ENCODE measurements at regions not wholly inside any gene's neighbourhood (a gene's known extent, or its start where the extent isn't known, plus 50 kb on each side); places are given as distances from the start of the nearest gene placed in this dataset.

GRCh38 chr13:89554801-89555200 is 1792.7 kb upstream of the MIR17HG start:
- Histone ChIP-seq H3K27me3 (no peaks in the 10 kb centered on the region), H3K36me3 (no peaks in the 10 kb centered on the region), H3K4me3 (no peak overlapping the region), H3K9me3 (peaks cover 0 to 1% (median 0%) of the 10 kb centered on the region in 4 donors), H3K27ac (no peak overlapping the region), H3K4me1 (no peaks in the 10 kb centered on the region)
- ATAC-seq: no peak
- no peak for DNase-seq
- intact Hi-C loops (cut with DNase I): no loop called here
- TF ChIP-seq CTCF (IDR thresholded peaks at IDR 0.05): no peak
- no peak for FAIRE-seq
- WGBS, 2 donors: 22 to 23% methylated on average over 1 of the region's 1 CpG

- H3K36me3 ChIP-seq: no peaks in the 10 kb centered on the region
- FAIRE-seq (no peak), DNase-seq (no peak), ATAC-seq (no peak)
- H3K27ac ChIP-seq: no peak overlapping the region
- intact Hi-C loops (cut with DNase I): no loop called here
- H3K27me3 ChIP-seq: no peaks in the 10 kb centered on the region
- TF ChIP-seq CTCF (IDR thresholded peaks at IDR 0.05): no peak
- WGBS, 2 donors: 77 to 83% methylated on average over 1 of the region's 1 CpG
- H3K4me1 ChIP-seq: no peaks in the 10 kb centered on the region
- H3K9me3 ChIP-seq: no peaks in the 10 kb centered on the region
- no peak overlapping the region for H3K4me3 ChIP-seq
Measured at GRCh38 chr13:89565476-89566100, 1781.9 kb upstream of the MIR17HG start.

GRCh38 chr13:89567025-89567424 is 1780.5 kb upstream of the MIR17HG start:
- FAIRE-seq (no peak), ATAC-seq (no peak), DNase-seq (no peak)
- Histone ChIP-seq H3K9me3 (no peaks in the 10 kb centered on the region), H3K36me3 (no peaks in the 10 kb centered on the region), H3K27me3 (no peaks in the 10 kb centered on the region), H3K27ac (no peak overlapping the region), H3K4me1 (no peaks in the 10 kb centered on the region), H3K4me3 (no peak overlapping the region)
- intact Hi-C loops (cut with DNase I): no loop called here
- no peak for TF ChIP-seq CTCF (IDR thresholded peaks at IDR 0.05)
- 91 to 97% methylated on average over 4 of the region's 4 CpGs for WGBS, 2 donors

GRCh38 chr13:89568276-89568675 is 1779.2 kb upstream of the MIR17HG start:
- H3K4me1 ChIP-seq: no peaks in the 10 kb centered on the region
- WGBS, 2 donors: 63 to 65% methylated on average over 2 of the region's 2 CpGs
- TF ChIP-seq CTCF (IDR thresholded peaks at IDR 0.05): no peak
- no peak for ATAC-seq
- H3K36me3 ChIP-seq: no peaks in the 10 kb centered on the region
- no peak for FAIRE-seq
- H3K27ac ChIP-seq: no peak overlapping the region
- DNase-seq: no peak
- no peaks in the 10 kb centered on the region for H3K9me3 ChIP-seq
- no peak overlapping the region for H3K4me3 ChIP-seq
- intact Hi-C loops (cut with DNase I): no loop called here
- no peaks in the 10 kb centered on the region for H3K27me3 ChIP-seq

- FAIRE-seq: no peak
- intact Hi-C loops (cut with DNase I): no loop called here
- Histone ChIP-seq H3K27ac (no peak overlapping the region), H3K36me3 (no peaks in the 10 kb centered on the region), H3K4me3 (no peak overlapping the region), H3K9me3 (no peaks in the 10 kb centered on the region), H3K27me3 (no peaks in the 10 kb centered on the region), H3K4me1 (no peaks in the 10 kb centered on the region)
- ATAC-seq: no peak
- WGBS, 2 donors: 85 to 94% methylated on average over 2 of the region's 2 CpGs
- DNase-seq: no peak
- TF ChIP-seq CTCF (IDR thresholded peaks at IDR 0.05): no peak
Measured at GRCh38 chr13:89568746-89569145, 1778.7 kb upstream of the MIR17HG start.
